HG03095 (cell line): ENCODE measurements at regions not wholly inside any gene's neighbourhood (a gene's known extent, or its start where the extent isn't known, plus 50 kb on each side); places are given as distances from the start of the nearest gene placed in this dataset.
"Not testable (repeated sequence)": the region's sequence is repeated elsewhere in the genome, so short reads cannot be mapped to it uniquely, and the experiment has no call there.

Source experiments
- ATAC-seq: cut with Tn5 transposase; IDR thresholded peaks from one replicate; pipeline ENCODE4 v1.9.1; 2021; ENCODE audit warnings: moderate library complexity; ENCODE audit not compliant: unreplicated experiment

DNA sequence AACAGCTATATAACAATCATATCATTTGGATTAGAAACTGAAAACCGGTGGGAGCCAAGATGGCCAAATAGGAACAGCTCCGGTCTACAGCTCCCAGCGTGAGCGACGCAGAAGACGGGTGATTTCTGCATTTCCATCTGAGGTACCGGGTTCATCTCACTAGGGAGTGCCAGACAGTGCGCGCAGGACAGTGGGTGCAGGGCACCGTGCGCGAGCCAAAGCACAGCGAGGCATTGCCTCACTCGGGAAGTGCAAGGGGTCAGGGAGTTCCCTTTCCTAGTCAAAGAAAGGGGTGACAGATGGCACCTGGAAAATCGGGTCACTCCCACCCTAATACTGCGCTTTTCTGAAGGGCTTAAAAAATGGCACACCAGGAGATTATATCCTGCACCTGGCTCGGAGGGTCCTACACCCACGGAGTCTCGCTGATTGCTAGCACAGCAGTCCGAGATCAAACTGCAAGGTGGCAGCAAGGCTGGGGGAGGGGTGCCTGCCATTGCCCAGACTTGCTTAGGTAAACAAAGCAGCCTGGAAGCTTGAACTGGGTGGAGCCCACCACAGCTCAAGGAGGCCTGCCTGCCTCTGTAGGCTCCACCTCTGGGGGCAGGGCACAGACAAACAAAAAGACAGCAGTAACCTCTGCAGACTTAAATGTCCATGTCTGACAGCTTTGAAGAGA, 1041.5 kb downstream of the SLC6A15 start:
- not testable (repeated sequence) for ATAC-seq

GRCh38 chr12:83866477-83866876, 1046.1 kb downstream of the SLC6A15 start:
- no peak for ATAC-seq

DNA sequence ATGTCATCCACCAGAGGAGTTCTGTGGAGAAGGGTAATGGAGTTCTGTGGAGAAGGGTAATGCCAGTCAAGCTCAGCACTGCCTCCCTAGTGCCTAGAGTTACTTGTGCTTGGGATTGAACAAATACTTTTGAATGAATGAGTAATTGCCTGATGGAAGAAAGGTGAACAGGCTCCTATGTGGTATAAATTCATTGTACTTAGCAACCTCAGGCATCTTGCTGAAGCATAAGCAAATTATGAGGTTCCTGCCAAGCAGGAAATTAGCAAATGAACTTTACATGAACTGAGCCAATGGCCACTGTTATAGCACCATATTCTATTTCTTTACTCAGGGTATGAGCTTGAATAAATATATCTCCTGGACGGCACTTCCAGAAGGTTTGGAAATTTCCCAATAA, 1047.2 kb downstream of the SLC6A15 start:
- no peak for ATAC-seq

- no peak for ATAC-seq
These were observed 1048.5 kb downstream of the SLC6A15 start for GRCh38 chr12:83864054-83864453.

DNA sequence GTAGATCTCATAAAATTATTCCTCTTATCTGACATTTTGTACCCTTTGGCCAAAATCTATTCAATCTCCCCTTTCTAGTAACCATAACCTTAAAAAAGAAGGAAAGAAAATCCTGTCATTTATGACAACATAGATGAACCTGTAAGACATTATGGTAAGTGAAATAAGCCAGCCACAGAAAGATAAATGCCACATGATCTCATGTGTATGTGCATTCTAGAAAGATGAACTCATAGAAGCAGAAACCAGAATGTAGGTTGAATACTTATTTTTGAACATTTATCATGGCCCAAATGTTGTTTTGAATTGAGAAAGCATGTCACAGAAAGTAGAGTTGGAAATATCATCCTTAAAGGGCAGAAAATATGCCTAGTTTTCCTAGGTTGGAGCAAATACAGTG, 1053.6 kb downstream of the SLC6A15 start:
- no peak for ATAC-seq

DNA sequence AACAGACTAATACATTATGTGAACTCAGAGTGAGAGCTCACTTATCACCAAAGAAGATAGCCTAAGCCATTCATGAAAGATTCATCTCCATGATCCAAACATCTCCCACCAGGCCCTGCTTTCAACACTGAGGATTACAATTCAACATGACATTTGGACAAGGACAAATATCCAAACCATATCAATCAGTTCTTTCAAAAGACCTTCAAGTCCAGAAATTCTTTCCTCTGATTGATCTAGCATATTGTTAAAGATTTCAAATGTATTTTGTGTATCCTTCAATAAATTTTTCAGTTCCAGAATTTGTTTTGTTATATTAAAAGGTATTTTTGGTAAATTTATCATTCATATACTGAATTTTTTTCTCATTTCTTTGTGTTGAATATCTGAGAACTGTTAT, 1055.8 kb downstream of the SLC6A15 start:
- no peak for ATAC-seq

GRCh38 chr12:83850531-83850930, 1062.1 kb downstream of the SLC6A15 start:
- no peak for ATAC-seq

DNA sequence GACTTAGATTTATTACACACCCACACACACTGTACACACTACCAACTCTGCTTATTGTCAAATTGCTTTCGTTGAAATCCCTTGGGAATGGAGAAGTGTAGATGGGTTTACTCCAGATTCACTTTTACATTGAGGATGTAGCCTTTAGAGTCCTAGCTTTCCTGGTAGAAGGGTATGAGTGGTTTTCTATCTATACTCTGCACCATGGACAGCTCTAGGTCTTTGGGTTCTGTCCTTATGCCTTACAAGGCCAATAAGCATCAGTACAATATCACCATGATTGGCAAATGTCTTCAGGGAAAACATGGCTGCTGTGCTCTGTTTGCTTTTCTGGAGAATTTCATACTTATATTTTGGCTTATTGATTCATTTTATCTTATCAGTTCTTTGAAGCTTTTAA, 1063.9 kb downstream of the SLC6A15 start:
- no peak for ATAC-seq

DNA sequence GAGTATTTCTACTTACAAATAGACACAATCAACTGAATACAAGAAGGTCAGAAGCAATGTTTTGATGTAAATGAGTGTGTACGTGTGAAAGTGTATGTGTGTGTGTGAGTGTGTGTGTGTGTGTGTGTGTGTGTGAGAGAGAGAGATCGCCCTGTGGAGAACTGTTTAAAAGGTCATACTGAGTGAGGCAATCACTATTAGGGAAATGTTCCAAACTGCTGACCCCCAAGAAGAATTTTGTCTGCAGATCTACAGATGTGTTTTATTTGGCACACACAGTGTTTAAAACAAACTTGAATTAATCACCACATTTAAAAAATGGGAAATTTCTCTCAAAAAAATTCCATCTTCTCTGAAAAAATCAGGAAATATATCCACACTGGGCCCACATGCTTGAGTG, 1069.1 kb downstream of the SLC6A15 start:
- ATAC-seq, result no peak

DNA sequence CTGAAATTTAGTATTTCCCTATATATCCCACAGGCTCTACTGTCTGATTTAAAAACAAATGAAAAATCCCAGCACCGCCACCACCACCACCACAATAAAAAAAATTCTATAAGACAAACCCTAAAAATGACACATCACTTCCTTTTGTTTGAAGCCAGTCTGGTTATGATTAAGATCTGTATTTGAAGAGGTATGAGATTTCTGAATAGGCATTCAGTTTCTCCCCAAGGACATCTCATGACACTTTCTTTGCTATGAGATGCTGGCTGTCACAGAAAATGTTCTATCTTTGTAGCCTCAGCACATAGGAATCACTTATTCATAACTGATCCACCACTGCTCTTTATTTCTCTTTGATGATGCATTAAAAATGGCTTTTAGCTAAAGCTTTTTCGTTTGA, 1071.0 kb downstream of the SLC6A15 start:
- no peak for ATAC-seq

- ATAC-seq, result no peak
These were observed 1084.7 kb downstream of the SLC6A15 start for GRCh38 chr12:83827860-83828259.

- no peak for ATAC-seq
These were observed 1085.4 kb downstream of the SLC6A15 start for GRCh38 chr12:83827193-83827592.

GRCh38 chr12:83826112-83826511, 1086.5 kb downstream of the SLC6A15 start:
- ATAC-seq, result peak; percentile 51

DNA sequence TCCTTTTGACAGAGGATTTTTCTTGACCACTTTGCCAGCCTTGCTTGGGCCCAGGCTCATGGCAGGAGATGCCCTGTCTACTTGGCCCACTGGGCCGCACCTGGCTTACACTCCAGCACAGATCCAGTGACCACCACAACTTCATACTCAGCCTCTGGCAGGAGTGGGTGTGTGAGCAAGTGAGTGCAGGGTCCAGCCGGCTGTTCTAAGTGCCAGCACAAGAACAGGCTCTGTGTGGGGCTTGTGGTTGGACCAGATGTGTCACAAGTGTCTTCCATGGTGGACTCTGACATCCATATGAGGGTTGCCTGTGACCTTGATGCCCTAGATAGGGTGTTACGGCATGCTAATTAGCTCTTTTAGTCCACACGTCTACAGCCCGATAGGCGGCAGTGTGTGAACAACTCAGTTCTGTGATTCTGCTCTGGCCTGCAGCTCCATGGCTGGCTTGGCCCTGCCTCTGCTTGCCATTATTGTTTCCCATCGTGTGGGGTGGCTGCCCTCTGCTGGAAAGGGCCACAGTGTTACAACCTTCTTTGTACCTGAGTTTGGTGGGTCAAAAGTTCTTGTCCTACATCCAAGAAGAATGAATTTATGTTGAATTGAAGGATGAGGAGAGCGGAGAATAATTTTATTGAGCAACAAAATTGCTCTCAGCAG, 1089.1 kb downstream of the SLC6A15 start:
- ATAC-seq, result peak; percentile 97

DNA sequence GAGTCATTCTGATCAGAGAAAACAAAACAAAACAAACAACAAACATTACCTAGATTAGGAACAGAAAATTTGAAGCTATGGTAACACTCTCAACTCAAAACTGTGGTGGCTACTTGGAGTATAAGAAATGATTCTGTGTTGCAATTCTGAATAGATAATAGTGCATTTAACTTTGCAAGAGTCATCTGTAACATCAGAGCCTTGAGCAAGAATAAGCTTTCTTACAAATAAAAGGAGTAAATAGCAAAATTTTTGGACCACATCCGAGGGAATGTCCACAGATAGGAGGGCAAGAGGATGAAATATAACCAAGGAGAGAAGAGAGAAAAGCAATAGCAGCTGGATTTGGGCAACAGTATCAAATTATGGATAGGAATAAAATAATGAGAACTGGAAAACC, 1090.6 kb downstream of the SLC6A15 start:
- ATAC-seq, result no peak

- ATAC-seq, result no peak
These were observed 1093.7 kb downstream of the SLC6A15 start for GRCh38 chr12:83818881-83819280.

GRCh38 chr12:83817730-83818129, 1094.9 kb downstream of the SLC6A15 start:
- ATAC-seq, result no peak

- no peak for ATAC-seq
These were observed 1104.0 kb downstream of the SLC6A15 start for GRCh38 chr12:83808591-83808990.

GRCh38 chr12:83807871-83808270, 1104.7 kb downstream of the SLC6A15 start:
- no peak for ATAC-seq

GRCh38 chr12:83805873-83806272, 1106.7 kb downstream of the SLC6A15 start:
- ATAC-seq, result no peak

- ATAC-seq, result no peak
These were observed 1107.3 kb downstream of the SLC6A15 start for GRCh38 chr12:83805156-83805772.

DNA sequence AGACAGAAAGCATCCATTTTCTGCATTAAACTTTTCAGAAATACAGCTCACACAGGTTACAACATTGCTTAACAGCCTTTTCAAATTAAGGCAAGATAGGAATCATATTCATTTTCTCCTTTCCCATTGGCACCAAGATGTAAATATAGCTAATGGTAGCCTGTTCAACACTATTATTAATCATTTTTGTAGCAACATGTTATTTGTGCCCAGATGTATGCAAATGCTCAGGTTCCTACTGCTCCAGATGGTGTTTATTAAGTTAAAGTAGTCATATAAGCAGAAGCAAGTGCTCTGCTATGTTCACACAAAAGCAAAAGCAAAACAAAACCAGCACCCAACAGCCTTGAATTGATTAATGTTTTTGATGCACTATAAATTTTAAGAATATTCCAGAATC, 1110.6 kb downstream of the SLC6A15 start:
- ATAC-seq, result no peak
